ENCODE measurements at regions not wholly inside any gene's neighbourhood (a gene's known extent, or its start where the extent isn't known, plus 50 kb on each side); places are given as distances from the start of the nearest gene placed in this dataset.

DNA sequence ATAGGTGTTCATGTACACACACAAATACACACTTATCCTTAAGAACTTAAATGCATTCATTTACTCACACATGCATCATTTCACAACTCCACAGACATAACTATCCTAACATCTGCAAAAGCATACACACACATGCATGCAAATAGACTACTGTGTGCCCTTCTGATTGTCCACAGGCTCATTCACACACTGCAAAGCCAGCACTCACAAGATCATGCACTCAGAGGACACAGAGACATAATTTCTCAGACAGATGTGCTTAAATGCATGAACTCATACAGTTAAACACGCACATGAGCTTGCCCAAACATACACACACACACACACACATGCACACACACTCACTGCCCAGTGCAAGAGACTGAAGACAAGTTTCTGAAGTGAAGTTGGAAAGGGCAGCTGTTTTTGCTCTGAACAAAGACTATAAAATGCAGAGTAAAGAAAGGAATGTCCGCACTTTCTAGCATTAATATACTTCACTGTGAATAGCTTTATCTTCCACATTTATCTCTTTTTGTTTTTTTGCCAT lies 1018.0 kb upstream of the HS3ST1 start:
- TF ChIP-seq MAZ (IDR thresholded peaks at IDR 0.05; ENCODE audit: borderline replicate concordance, low read depth, low read length) (no peak), NFE2L2 (IDR thresholded peaks at IDR 0.05; ENCODE audit: low read depth, low read length) (no peak), POLR2A (IDR thresholded peaks at IDR 0.05; ENCODE audit: low read depth, low read length) (no peak), SMC3 (IDR thresholded peaks at IDR 0.05; ENCODE audit: low read depth, low read length) (no peak), CEBPB (IDR thresholded peaks at IDR 0.05; ENCODE audit: low read depth, low read length) (no peak), RAD21 (IDR thresholded peaks at IDR 0.05; ENCODE audit: low read length) (no peak), MXI1 (IDR thresholded peaks at IDR 0.05; ENCODE audit: borderline replicate concordance, low read depth, low read length) (no peak), RFX5 (IDR thresholded peaks at IDR 0.05; ENCODE audit: low read depth, low read length) (no peak), BHLHE40 (IDR thresholded peaks at IDR 0.05; ENCODE audit: low read depth, low read length) (no peak)
- TF ChIP-seq, protein P1, sequence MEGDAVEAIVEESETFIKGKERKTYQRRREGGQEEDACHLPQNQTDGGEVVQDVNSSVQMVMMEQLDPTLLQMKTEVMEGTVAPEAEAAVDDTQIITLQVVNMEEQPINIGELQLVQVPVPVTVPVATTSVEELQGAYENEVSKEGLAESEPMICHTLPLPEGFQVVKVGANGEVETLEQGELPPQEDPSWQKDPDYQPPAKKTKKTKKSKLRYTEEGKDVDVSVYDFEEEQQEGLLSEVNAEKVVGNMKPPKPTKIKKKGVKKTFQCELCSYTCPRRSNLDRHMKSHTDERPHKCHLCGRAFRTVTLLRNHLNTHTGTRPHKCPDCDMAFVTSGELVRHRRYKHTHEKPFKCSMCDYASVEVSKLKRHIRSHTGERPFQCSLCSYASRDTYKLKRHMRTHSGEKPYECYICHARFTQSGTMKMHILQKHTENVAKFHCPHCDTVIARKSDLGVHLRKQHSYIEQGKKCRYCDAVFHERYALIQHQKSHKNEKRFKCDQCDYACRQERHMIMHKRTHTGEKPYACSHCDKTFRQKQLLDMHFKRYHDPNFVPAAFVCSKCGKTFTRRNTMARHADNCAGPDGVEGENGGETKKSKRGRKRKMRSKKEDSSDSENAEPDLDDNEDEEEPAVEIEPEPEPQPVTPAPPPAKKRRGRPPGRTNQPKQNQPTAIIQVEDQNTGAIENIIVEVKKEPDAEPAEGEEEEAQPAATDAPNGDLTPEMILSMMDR (conservative IDR thresholded peaks at IDR 0.05; ENCODE audit: low read depth, low read length): no peak
- TF ChIP-seq, protein P2, sequence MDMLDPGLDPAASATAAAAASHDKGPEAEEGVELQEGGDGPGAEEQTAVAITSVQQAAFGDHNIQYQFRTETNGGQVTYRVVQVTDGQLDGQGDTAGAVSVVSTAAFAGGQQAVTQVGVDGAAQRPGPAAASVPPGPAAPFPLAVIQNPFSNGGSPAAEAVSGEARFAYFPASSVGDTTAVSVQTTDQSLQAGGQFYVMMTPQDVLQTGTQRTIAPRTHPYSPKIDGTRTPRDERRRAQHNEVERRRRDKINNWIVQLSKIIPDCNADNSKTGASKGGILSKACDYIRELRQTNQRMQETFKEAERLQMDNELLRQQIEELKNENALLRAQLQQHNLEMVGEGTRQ (IDR thresholded peaks at IDR 0.05; ENCODE audit: low read depth, low read length): no peak
- TF ChIP-seq, protein P3, sequence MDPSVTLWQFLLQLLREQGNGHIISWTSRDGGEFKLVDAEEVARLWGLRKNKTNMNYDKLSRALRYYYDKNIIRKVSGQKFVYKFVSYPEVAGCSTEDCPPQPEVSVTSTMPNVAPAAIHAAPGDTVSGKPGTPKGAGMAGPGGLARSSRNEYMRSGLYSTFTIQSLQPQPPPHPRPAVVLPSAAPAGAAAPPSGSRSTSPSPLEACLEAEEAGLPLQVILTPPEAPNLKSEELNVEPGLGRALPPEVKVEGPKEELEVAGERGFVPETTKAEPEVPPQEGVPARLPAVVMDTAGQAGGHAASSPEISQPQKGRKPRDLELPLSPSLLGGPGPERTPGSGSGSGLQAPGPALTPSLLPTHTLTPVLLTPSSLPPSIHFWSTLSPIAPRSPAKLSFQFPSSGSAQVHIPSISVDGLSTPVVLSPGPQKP (IDR thresholded peaks at IDR 0.05; ENCODE audit: borderline replicate concordance, low read depth, low read length): no peak
